HCT116 (cell line): ENCODE measurements at regions not wholly inside any gene's neighbourhood (a gene's known extent, or its start where the extent isn't known, plus 50 kb on each side); places are given as distances from the start of the nearest gene placed in this dataset.

Source experiments
- ATAC-seq: fragments of 200-7000 bp; cut with Tn5 transposase; 2 replicates; pipeline ENCODE4 v1.9.1; 2020; ENCODE audit warnings: mild to moderate bottlenecking, moderate library complexity
- BruUV-seq: library from RNA; stranded (reverse); fragments of 400-500 nt; replicated peaks from 2 replicates; lab custom pipeline; 2021; lab: Mats Ljungman, UMichigan
- CTCF ChIA-PET: fragments of 300-600 bp; sonication (Branson Sonifier 250); formaldehyde crosslinking; loops from one replicate; lab custom pipeline; 2021; ENCODE audit warnings: antibody characterized with exemption; lab: Charles Lee
- POLR2A ChIA-PET: fragments of 300-600, 350-600 bp; sonication (Branson Sonifier 250); formaldehyde crosslinking; loops from one replicate; lab custom pipeline; 2021; ENCODE audit warnings: antibody characterized with exemption; lab: Charles Lee
- RAD21 ChIA-PET, 2 experiments: fragments of 300-600 bp; sonication (Branson Sonifier 250); formaldehyde crosslinking; loops; one replicate each; lab custom pipeline; 2023; ENCODE audit warnings: low total read pairs in 2 of 2; ENCODE audit not compliant: uncharacterized antibody in 2 of 2, unreplicated experiment in 2 of 2, low non-redundant PET in 1 of 2; lab: Charles Lee
- DNase-seq: peaks from one replicate; pipeline ENCODE4 v3.0.0-alpha.2; 2010; ENCODE audit warnings: low read depth, low spot score
- H2AFZ ChIP-seq: fragments of 200-600 bp; shearing (Covaris generic), sonication (generic); 2 replicates; pipeline ENCODE4 v1.6.1; 2017; ENCODE audit warnings: low read depth, mixed run types, mixed read lengths, antibody characterized with exemption, low read length; ENCODE audit not compliant: poor library complexity, severe bottlenecking
- H3K27ac ChIP-seq: 2 replicates; pipeline ENCODE4 v1.5.1; 2012; ENCODE audit warnings: low read depth, low read length
- H3K27me3 ChIP-seq: fragments of 200-600 bp; sonication (generic); 2 replicates; pipeline ENCODE4 v1.6.1; 2016; ENCODE audit warnings: mixed run types, low read length, mixed read lengths; ENCODE audit not compliant: insufficient read depth
- H3K36me3 ChIP-seq, 2 experiments: fragments of 200-500 bp in 1 of 2; fragments of 200-600 bp in 1 of 2; sonication (Bioruptor generic) in 1 of 2; sonication (generic) in 1 of 2; 2 replicates each; pipeline versions ENCODE4 v1.5.1 to v1.6.1; 2014 to 2016; ENCODE audit warnings: low read length in 2 of 2, inconsistent platforms in 1 of 2, mixed read lengths in 1 of 2, mixed run types in 1 of 2; ENCODE audit not compliant: insufficient read depth in 2 of 2, control insufficient read depth in 1 of 2
- H3K4me1 ChIP-seq, 2 experiments: fragments of 200-600 bp in 1 of 2; sonication (generic) in 1 of 2; 2 replicates each; pipeline versions ENCODE4 v1.5.1 to v1.6.1; 2012 to 2017; ENCODE audit warnings: low read length in 2 of 2, inconsistent platforms in 1 of 2, mild to moderate bottlenecking in 1 of 2, mixed read lengths in 1 of 2, mixed run types in 1 of 2, moderate library complexity in 1 of 2; ENCODE audit not compliant: insufficient read depth in 2 of 2, control insufficient read depth in 1 of 2
- H3K4me2 ChIP-seq: fragments of 200-600 bp; sonication (generic); 2 replicates; pipeline ENCODE4 v1.6.1; 2017; ENCODE audit warnings: mixed run types, low read length, mixed read lengths
- H3K4me3 ChIP-seq, 2 experiments: fragments of 200-600 bp in 1 of 2; sonication (generic) in 1 of 2; replicated peaks in 1 of 2; 2 replicates each; pipeline ENCODE4 v1.5.1; 2011 to 2016; ENCODE audit warnings: low read length in 2 of 2, control low read depth in 1 of 2, low read depth in 1 of 2, mild to moderate bottlenecking in 1 of 2, mixed read lengths in 1 of 2, mixed run types in 1 of 2
- H3K79me2 ChIP-seq: fragments of 200-600 bp; sonication (generic); 2 replicates; pipeline ENCODE4 v1.6.1; 2017; ENCODE audit warnings: mild to moderate bottlenecking, mixed run types, low read length, moderate library complexity, mixed read lengths; ENCODE audit not compliant: insufficient read depth
- H3K9ac ChIP-seq: fragments of 200-600 bp; sonication (generic); 2 replicates; pipeline ENCODE4 v1.6.1; 2016; ENCODE audit warnings: low read length, mixed read lengths
- H3K9me2 ChIP-seq: fragments of 200-600 bp; sonication (generic), shearing (Covaris generic); 2 replicates; pipeline ENCODE4 v1.6.1; 2017; ENCODE audit warnings: mixed run types, mild to moderate bottlenecking, moderate library complexity; ENCODE audit not compliant: insufficient read depth
- H3K9me3 ChIP-seq, 2 experiments: fragments of 200-500 bp in 1 of 2; fragments of 200-600 bp in 1 of 2; sonication (Bioruptor generic) in 1 of 2; sonication (generic) in 1 of 2; 2 replicates each; pipeline ENCODE4 v1.6.1; 2014 to 2017; ENCODE audit warnings: low read length in 2 of 2, mixed read lengths in 2 of 2, inconsistent platforms in 1 of 2, low read depth in 1 of 2, mild to moderate bottlenecking in 1 of 2, mixed run types in 1 of 2, moderate library complexity in 1 of 2; ENCODE audit not compliant: control insufficient read depth in 1 of 2, insufficient read depth in 1 of 2
- H4K20me1 ChIP-seq: fragments of 200-600 bp; sonication (generic), shearing (Covaris generic); 2 replicates; pipeline ENCODE4 v1.6.1; 2017; ENCODE audit warnings: mixed run types, mild to moderate bottlenecking, moderate library complexity; ENCODE audit not compliant: insufficient read depth
- CBX3 ChIP-seq: IDR thresholded peaks from 2 replicates; pipeline ENCODE4 v1.6.1; 2012; ENCODE audit warnings: low read depth
- CEBPB ChIP-seq: IDR thresholded peaks from 2 replicates; pipeline ENCODE4 v1.6.1; 2012; ENCODE audit warnings: low read depth
- CTCF ChIP-seq, 3 experiments: fragments of 200-600 bp in 1 of 3; sonication (generic) in 1 of 3; IDR thresholded peaks in 2 of 3; conservative IDR thresholded peaks in 1 of 3; 2 replicates each; pipeline ENCODE4 v1.5.1; 2012 to 2017; ENCODE audit warnings: low read depth in 2 of 3, low read length in 2 of 3, antibody characterized with exemption in 1 of 3, borderline replicate concordance in 1 of 3, control low read depth in 1 of 3, mild to moderate bottlenecking in 1 of 3, mixed read lengths in 1 of 3, mixed run types in 1 of 3, moderate library complexity in 1 of 3; ENCODE audit not compliant: insufficient read depth in 1 of 3
- ELF1 ChIP-seq: IDR thresholded peaks from 2 replicates; pipeline ENCODE4 v1.6.1; 2012; ENCODE audit warnings: low read depth, borderline replicate concordance
- EZH2 ChIP-seq: fragments of 200-600 bp; sonication (generic); IDR thresholded peaks from 2 replicates; pipeline ENCODE4 v1.6.1; 2017; ENCODE audit warnings: antibody characterized with exemption, mixed run types
- EZH2phosphoT487 ChIP-seq: fragments of 200-600 bp; IDR thresholded peaks from 2 replicates; pipeline ENCODE4 v1.6.1; 2018; ENCODE audit warnings: antibody characterized with exemption, borderline replicate concordance
- FOSL1 ChIP-seq: IDR thresholded peaks from 2 replicates; pipeline ENCODE4 v1.6.1; 2012; ENCODE audit warnings: low read depth
- JUND ChIP-seq: IDR thresholded peaks from 2 replicates; pipeline ENCODE4 v1.6.1; 2012
- POLR2A ChIP-seq: IDR thresholded peaks from 2 replicates; pipeline ENCODE4 v1.7.0; 2011; ENCODE audit warnings: borderline replicate concordance; ENCODE audit not compliant: insufficient read depth, insufficient read length; ENCODE audit errors: extremely low read depth
- POLR2AphosphoS5 ChIP-seq: IDR thresholded peaks from 2 replicates; pipeline ENCODE4 v1.6.1; 2011; ENCODE audit warnings: mild to moderate bottlenecking, low read depth, low read length, moderate library complexity
- RAD21 ChIP-seq: IDR thresholded peaks from 2 replicates; pipeline ENCODE4 v1.6.1; 2012; ENCODE audit warnings: low read depth, mild to moderate bottlenecking
- SIN3A ChIP-seq: IDR thresholded peaks from 2 replicates; pipeline ENCODE4 v1.6.1; 2012; ENCODE audit warnings: low read depth
- SP1 ChIP-seq: IDR thresholded peaks from 2 replicates; pipeline ENCODE4 v1.6.1; 2012; ENCODE audit warnings: low read depth
- SRF ChIP-seq: IDR thresholded peaks from 2 replicates; pipeline ENCODE4 v1.6.1; 2012; ENCODE audit warnings: low read depth
- YY1 ChIP-seq: IDR thresholded peaks from 2 replicates; pipeline ENCODE4 v1.6.1; 2011; ENCODE audit warnings: low read length, low read depth, moderate library complexity, mild to moderate bottlenecking; ENCODE audit not compliant: insufficient replicate concordance; ENCODE audit errors: extremely low read depth
- ZFX ChIP-seq: fragments of 450-650 bp; IDR thresholded peaks from 2 replicates; pipeline ENCODE4 v1.6.1; 2017
- ZNF274 ChIP-seq: fragments of 200-500 bp; sonication (Bioruptor generic); IDR thresholded peaks from 2 replicates; pipeline ENCODE4 v1.6.1; 2014; ENCODE audit warnings: mild to moderate bottlenecking, low read depth, low read length, inconsistent platforms
- intact Hi-C: fragments of 100-400 bp; cut with micrococcal nuclease; formaldehyde crosslinking; loops from 2 replicates; pipeline ENCODE4 v1.10.0; 2022

GRCh38 chr18:68083131-68083530 is 566.6 kb upstream of the DSEL start:
- H3K9me3 ChIP-seq = peaks cover 4 to 10% of the 10 kb centered on the region in 2 experiments; a peak in 2 of 4 replicates
- ATAC-seq (no peak), DNase-seq (no peak)
- no peak overlapping the region for H3K4me3 ChIP-seq
- H3K79me2 ChIP-seq = no peaks in the 10 kb centered on the region
- H2AFZ ChIP-seq = no peak overlapping the region
- H3K9ac ChIP-seq = no peak overlapping the region
- H3K36me3 ChIP-seq = no peaks in the 10 kb centered on the region
- no peaks in the 10 kb centered on the region for H3K9me2 ChIP-seq
- no peaks in the 10 kb centered on the region for H3K27me3 ChIP-seq
- intact Hi-C loops = no loop called here
- no peak overlapping the region for H3K27ac ChIP-seq
- TF ChIP-seq SRF (no peak), ZFX (no peak), POLR2A (no peak), SP1 (no peak), EZH2 (no peak), ELF1 (no peak), CEBPB (no peak), YY1 (no peak), EZH2phosphoT487 (no peak), SIN3A (no peak), JUND (no peak), CTCF (IDR thresholded peaks at IDR 0.05 in 2 of 3, conservative IDR thresholded peaks at IDR 0.05 in 1 of 3; ENCODE audit: borderline replicate concordance in 1 of 3, insufficient read depth in 1 of 3, low read depth in 2 of 3, low read length in 2 of 3) (no peak), POLR2AphosphoS5 (no peak), FOSL1 (no peak), CBX3 (no peak), RAD21 (no peak), ZNF274 (no peak)
- CTCF ChIA-PET = no interaction called here
- no peaks in the 10 kb centered on the region; the same call in 1 of the 2 replicates for H4K20me1 ChIP-seq
- H3K4me1 ChIP-seq = no peaks in the 10 kb centered on the region
- no TSS peak for BruUV-seq
- POLR2A ChIA-PET = no interaction called here
- RAD21 ChIA-PET = no interaction called here
- H3K4me2 ChIP-seq = no peak overlapping the region
